ENCODE measurements at regions not wholly inside any gene's neighbourhood (a gene's known extent, or its start where the extent isn't known, plus 50 kb on each side); places are given as distances from the start of the nearest gene placed in this dataset.

GRCh38 chr2:223537651-223538601 is 64.2 kb downstream of the SCG2 start:
- H3K36me3 Mint-ChIP-seq (ENCODE audit: low read depth) = no peaks in the 10 kb centered on the region
- H3K9me3 Mint-ChIP-seq = no peaks in the 10 kb centered on the region
- peaks cover 5% of the 10 kb centered on the region for H3K4me1 Mint-ChIP-seq (ENCODE audit: low read depth)
- H3K27ac Mint-ChIP-seq = no peak overlapping the region
- no peak overlapping the region for H3K4me3 Mint-ChIP-seq
- no peaks in the 10 kb centered on the region for H3K27me3 Mint-ChIP-seq
- intact Hi-C loops (cut with micrococcal nuclease) = no loop called here

- intact Hi-C loops (cut with micrococcal nuclease) = no loop called here
- Mint-ChIP-seq H3K4me1 (ENCODE audit: low read depth) (peaks cover 5% of the 10 kb centered on the region), H3K36me3 (ENCODE audit: low read depth) (no peaks in the 10 kb centered on the region), H3K27me3 (no peaks in the 10 kb centered on the region), H3K27ac (no peak overlapping the region), H3K9me3 (no peaks in the 10 kb centered on the region), H3K4me3 (no peak overlapping the region)
Measured at GRCh38 chr2:223538920-223539440, 63.2 kb downstream of the SCG2 start.

GRCh38 chr2:223541546-223541945 is 60.6 kb downstream of the SCG2 start:
- Mint-ChIP-seq H3K36me3 (ENCODE audit: low read depth) (no peaks in the 10 kb centered on the region), H3K9me3 (no peaks in the 10 kb centered on the region), H3K4me1 (ENCODE audit: low read depth) (peaks cover 5% of the 10 kb centered on the region), H3K27me3 (peaks cover 4% of the 10 kb centered on the region), H3K4me3 (no peak overlapping the region), H3K27ac (no peak overlapping the region)
- intact Hi-C loops (cut with micrococcal nuclease) = no loop called here

DNA sequence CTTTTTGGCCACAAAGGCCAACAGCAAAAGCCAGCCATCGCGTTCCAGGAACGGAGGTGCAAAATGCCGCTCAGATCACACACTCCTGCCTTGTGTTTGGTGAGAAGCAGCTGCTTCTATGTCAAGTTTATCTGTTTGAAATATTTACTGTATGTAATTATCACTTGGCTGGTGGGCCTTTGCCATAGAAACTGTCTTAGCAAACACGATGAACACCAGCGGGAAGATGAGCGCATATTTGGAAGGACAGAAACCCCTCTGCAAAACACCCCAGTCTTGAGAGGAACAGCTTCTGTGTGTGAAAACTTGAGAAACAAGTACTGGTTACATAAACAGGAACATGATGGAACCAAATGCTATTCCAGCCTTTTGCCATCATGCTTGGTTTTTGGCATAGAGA is 59.7 kb downstream of the SCG2 start:
- Mint-ChIP-seq H3K36me3 (ENCODE audit: low read depth) (no peaks in the 10 kb centered on the region), H3K27ac (no peak overlapping the region), H3K4me3 (no peak overlapping the region), H3K27me3 (peaks cover 4% of the 10 kb centered on the region), H3K4me1 (ENCODE audit: low read depth) (peaks cover 5% of the 10 kb centered on the region), H3K9me3 (no peaks in the 10 kb centered on the region)
- intact Hi-C loops (cut with micrococcal nuclease) = no loop called here

DNA sequence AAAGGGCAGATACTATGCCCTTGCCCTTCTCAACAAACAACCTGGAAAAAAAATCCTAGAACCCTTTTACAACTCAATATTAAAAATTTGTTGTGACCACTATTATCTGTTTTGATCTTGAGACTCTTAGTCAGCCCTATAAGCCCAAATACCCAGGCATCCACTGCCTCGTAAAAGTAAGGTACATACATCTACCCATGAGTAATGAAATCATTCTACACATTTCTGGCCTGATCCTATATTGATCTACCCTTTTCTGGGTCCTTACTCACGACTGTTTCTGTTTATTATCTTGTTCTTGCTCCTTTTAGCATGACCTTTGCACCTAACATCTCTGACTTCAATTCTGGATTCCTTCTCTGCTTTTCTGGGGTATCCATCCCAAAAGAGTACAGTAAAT is 56.8 kb downstream of the SCG2 start:
- Mint-ChIP-seq H3K36me3 (ENCODE audit: low read depth) (no peaks in the 10 kb centered on the region), H3K4me3 (no peak overlapping the region), H3K4me1 (ENCODE audit: low read depth) (no peaks in the 10 kb centered on the region), H3K27me3 (peaks cover 6% of the 10 kb centered on the region), H3K9me3 (no peaks in the 10 kb centered on the region), H3K27ac (no peak overlapping the region)
- intact Hi-C loops (cut with micrococcal nuclease) = no loop called here

- H3K4me1 Mint-ChIP-seq (ENCODE audit: low read depth) = no peaks in the 10 kb centered on the region
- no peak overlapping the region for H3K27ac Mint-ChIP-seq
- H3K27me3 Mint-ChIP-seq = peaks cover 6% of the 10 kb centered on the region
- H3K9me3 Mint-ChIP-seq = no peaks in the 10 kb centered on the region
- H3K36me3 Mint-ChIP-seq (ENCODE audit: low read depth) = no peaks in the 10 kb centered on the region
- no peak overlapping the region for H3K4me3 Mint-ChIP-seq
- intact Hi-C loops (cut with micrococcal nuclease) = no loop called here
Measured at GRCh38 chr2:223545830-223546229, 56.3 kb downstream of the SCG2 start.
